HG03139 (cell line): ENCODE measurements at regions not wholly inside any gene's neighbourhood (a gene's known extent, or its start where the extent isn't known, plus 50 kb on each side); places are given as distances from the start of the nearest gene placed in this dataset.

Experiments used
- ATAC-seq: cut with Tn5 transposase; IDR thresholded peaks from one replicate; pipeline ENCODE4 v1.9.1; 2021; ENCODE audit not compliant: unreplicated experiment

DNA sequence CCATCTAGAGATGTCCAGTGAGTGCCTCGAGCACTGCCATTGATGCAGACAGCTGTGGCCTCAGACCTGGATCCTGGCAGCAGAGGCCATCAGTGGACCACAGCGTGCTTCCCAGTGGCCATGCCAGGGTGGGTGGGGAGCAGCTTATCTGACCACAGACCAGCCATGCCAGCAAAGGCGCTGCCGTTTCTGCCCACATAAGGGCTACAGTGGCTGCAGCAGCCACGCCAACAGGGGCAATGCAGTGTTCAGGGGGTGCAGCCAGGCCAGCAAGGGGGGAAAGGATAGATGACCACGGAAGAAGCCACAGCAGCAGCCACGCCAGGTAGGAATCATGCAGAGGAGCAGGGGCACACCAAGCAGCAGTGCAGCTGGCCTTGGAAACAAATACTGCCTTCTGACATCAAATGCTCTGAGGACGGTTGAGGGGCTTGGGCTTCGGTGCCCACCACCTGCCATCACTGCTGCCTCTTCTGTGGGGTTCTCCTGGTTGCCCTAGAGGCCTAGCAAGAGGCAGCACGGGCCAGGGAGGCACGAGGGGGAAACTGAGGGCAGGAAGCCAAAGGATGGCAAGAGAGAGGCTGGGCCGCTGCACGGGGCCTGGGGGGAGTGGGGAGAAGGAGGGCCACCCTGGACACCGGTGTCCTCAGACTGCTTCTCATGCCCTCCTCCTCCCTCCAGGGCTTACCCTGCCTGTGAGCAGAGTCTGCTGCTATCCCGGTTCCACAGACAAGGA is 94.7 kb upstream of the RUNX3 start:
- ATAC-seq, result no peak

DNA sequence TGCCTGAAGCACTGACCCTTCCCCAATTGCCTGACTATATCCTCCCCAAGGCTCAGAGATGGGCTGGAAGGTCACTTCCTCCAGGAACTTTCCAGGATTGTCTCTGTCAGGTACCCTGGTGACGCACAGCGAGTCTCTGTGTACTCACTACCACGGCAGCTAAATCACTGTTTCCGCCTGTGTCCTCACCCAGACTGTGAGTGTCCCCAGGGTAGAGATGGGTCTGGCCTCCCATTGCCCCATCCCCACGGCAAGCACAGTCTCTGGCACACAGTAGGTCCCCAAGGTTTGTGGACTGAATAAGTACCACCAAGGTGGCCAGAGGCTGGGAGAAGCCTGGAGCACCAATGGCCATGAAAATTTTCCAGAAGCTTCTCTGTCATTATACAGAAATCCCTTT is 93.8 kb upstream of the RUNX3 start:
- ATAC-seq, result no peak

DNA sequence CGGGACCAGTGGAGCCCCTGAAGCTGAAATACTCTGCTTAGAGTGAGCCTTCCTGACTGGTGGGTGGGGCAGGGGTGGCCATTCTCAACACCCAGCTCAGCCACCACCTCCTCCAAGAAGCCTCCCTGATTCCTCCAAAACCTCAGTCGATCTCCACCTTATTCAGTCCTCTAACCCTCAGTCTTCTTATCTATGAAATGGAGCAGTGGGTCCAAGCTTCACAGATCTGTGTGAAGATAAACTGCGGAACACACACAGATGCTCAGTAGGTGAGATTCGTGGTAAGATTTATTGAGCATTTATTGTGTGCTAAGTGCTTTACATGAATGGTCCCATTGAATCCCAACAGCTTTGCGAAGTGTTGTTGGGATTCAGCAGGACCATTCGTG is 93.1 kb upstream of the RUNX3 start:
- ATAC-seq, result no peak

DNA sequence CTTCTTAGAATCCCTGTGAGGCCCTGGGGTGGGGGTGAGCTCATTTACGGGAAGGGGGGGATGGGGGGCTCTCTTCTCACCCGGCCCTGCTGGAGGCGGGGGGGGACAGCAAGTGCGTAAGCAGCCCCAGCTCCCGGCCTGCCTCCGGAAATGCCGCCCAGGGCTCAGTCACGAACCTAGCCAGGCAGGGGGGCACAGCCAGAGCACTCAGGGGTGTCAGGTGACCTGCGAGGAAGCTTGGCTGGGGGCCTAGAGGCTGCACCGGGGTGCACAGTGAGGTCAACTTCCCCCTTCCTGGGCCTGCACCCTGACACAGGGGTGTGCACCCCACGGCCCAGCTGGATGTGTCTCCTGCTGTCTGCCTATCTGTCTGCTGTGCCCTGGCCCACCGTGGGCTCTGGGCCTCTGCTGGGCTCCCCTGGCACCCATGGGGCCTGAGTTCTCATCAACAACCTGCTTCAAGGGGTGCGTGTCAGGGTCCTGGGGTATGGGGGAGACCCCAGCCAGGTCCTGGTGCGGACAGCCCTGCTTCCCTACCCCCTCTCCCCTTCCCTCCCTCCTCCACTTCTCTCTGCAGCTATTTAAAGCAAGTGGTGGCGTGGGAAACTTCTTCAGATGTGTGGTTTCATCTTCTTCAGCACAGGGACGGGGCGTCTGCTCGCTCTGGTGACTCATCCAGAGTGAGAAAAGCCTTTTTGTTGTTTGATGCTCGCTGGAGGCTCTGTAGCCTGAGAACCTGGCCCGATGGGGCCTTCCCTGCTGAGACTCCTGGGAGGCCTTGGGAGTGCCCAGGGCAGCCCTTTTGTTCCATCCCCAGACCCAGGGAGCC is 92.5 kb upstream of the RUNX3 start:
- peak; percentile 64 for ATAC-seq

DNA sequence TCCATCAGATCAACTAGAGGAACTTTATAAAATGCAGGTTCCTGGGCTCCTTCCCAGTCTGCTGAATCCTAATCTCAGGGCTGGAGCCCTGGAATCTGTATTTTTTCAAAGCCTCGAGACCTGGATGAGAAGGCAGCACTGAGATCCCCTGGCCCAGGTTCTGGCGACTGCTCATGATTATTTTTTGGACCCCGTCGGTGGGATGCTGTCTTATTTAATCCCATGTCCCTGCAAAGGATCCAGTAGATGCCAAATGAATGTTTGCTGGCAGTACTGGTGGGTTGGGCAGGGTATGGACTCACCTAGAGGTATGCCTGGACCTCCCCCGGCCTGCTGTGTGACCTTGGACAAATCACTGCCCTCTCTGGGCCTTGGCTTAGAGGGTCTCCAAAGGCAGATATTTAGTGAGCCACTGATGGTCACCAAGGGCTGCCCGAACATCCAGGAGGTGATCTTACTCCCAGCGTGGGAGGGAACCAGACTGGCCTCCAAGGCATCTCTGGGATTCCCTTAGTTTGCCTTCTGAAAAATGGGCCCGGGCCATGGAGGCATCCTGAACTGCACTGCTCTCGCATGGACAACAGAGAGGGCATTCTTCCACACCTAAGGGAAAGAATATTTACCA is 91.6 kb upstream of the RUNX3 start:
- ATAC-seq, result no peak

DNA sequence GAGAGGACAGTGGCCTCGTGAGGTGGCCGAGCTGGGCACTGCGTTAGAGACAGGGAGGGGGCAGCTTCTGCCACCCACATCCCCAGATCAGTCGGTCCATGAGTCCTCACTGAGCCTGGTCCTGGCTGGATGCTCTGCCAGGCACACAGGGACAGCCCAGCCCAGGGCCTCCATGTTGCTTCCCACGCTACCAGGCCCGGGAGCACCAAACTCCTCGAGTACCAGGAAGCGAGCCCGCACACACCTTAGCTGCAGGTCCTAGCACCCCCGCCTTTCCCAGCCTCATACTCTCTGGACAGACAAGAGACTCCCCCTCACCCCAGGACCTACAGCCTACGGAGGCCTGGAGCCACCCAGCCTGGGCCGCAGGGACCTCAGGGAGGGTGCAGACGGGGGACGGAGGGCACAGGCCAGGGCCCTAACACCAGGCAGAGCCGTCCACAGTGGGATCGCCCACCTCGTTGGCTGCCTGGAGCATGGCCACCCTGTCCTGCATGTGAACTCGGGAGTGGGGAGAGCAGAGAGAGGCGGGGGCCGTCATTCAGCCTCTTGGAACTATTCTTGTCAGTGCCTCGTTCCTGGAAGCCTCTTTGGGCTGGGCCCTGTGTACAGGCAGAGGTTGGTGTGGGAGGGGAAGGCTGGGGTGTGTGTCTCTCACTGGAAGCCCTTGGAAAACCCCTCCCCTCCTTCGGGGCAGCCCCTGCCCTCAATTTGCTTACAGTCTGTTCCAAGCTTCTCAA is 90.9 kb upstream of the RUNX3 start:
- no peak for ATAC-seq

DNA sequence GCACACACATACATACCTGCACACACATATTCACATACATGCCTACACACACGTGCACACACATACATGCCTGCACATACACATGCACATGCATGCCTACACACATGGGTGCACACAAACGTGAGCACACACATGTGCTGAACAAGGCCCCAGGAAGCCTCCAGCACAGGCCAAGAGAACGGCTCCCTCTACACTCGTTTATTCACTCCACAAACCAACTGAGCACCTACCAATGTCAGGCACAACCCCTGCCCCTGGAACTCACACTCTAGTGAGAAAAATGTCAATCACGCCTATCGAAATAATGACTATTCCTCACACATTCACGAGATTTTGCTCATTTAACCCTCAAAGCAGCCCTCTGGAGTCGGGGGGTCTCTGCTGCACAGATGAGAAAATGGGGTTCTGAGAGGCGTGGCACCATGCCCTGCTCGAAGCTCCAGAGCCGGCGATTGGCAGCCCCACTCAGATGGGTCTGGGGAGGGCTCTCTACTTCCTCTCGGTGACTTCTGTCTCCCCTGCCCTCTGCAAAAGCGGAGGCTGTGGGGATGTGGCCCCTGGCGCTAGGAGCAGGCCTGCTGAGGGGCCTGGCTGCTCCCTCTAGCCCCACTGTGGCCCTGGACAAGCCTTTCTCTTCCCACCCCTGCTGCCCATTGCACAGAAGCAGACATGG is 90.2 kb upstream of the RUNX3 start:
- ATAC-seq, result no peak

DNA sequence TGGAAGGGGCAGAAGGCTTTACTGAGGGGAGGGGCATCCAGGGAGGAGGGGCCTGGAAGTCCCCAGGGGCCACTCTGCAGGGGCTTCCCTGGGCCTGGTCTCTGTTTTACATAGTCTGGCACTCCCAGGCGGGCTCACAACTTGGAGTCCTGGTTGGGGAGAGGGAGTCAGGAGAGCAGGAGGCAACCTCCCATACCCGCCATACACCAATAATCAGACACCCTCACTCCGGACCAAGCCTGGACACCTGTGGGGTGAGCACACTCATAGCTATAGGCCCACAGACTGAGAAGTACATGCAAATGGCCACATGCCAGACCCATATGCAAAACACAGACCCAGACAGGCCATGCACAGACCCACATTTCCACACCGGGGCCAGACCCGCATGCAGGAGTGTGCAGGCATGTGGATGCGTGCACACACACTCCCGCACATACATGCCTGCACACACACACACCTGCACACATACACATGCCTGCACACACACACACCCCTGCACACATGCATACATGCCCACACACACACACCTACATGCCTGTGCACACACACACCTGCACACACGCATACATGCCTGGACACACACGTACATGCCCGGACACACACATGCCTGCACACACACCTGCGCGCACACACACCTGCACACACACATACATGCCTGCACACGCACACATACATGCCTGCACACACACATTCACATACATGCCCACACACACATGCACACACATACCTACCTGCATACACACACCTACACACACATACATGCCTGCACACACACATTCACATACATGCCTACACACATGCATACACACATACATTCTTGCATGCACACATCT is 89.5 kb upstream of the RUNX3 start:
- peak; percentile 40 for ATAC-seq

DNA sequence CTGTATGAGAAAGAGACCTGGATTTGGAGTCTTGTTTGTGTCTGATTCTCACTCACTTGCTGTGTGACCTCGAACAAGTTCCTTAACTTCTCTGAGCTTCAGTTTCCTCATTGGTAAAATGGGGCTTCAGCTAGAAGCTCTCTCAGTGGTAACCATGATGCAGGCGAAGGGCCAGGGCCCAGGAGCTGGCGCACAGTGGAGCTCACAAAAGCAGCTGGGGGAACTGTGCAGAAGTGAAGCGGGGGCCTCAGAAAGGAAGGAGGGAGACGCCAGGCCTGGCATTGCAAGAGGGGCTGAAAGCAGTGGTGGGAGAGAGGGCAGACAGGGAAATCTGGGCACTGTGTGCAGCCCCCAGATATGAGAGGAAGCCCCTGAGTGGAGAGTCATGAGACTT is 88.9 kb upstream of the RUNX3 start:
- ATAC-seq, result no peak

DNA sequence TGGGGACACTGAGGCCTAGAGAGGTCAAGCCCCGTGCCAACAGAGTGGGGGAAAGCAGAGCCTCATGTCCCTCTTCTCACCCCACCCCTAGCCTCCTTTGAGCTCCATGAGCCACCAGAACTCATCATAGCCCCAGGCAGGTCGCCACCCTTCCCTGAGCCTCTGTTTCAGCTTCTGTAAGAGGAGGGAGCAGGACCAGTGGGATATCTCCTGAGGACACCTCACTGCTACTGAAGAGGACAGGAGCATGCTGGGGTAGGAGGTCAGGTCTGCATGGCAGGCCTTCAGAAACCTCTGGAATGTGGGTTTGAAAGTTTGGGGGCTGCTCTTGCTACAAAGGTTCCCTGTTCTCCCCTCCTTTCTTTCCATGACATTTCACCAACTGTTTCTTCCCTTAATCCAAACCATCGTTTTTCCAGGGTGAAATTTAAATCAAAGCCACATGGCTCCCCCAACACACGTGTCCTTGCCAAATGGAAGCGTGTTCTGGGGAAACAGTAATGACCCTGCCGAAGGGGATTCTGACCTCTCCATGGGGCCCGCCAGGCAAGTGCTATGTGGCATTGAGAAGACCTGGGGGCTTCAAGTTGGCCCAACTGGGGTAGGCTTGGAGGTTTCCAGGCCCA is 88.1 kb upstream of the RUNX3 start:
- ATAC-seq, result no peak

DNA sequence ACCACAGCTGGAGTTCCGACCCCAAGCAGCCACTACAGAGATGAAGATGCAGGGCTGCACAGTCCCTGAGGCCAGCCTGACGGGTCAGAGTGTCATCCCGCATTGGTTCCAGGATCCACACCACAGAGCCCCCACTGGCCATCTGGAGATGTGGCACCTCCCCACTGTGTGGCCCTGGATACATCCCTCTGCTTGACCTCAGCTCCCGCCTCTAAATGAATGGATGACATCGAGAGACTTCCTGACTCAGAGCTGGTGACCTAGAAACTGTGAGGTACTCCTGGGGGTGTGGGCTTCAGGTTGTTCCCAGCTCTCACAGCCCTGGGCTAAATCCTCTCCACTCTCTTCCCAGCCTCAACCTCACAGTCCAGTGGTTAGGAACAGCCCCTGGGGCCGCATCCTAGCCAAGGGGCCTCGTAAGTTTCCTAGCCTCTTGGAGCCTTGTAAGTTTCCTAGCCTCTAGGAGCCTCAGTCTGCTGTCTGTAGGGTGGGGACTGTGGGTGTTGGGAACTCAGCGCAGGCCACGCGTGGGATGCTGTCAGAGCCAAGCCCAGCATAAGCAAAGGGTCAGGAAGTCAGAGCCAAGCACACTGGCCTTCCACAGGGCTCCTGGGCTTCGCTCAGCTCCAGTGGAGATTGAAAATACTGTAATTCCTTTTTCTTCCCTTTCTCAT is 87.5 kb upstream of the RUNX3 start:
- ATAC-seq, result no peak

DNA sequence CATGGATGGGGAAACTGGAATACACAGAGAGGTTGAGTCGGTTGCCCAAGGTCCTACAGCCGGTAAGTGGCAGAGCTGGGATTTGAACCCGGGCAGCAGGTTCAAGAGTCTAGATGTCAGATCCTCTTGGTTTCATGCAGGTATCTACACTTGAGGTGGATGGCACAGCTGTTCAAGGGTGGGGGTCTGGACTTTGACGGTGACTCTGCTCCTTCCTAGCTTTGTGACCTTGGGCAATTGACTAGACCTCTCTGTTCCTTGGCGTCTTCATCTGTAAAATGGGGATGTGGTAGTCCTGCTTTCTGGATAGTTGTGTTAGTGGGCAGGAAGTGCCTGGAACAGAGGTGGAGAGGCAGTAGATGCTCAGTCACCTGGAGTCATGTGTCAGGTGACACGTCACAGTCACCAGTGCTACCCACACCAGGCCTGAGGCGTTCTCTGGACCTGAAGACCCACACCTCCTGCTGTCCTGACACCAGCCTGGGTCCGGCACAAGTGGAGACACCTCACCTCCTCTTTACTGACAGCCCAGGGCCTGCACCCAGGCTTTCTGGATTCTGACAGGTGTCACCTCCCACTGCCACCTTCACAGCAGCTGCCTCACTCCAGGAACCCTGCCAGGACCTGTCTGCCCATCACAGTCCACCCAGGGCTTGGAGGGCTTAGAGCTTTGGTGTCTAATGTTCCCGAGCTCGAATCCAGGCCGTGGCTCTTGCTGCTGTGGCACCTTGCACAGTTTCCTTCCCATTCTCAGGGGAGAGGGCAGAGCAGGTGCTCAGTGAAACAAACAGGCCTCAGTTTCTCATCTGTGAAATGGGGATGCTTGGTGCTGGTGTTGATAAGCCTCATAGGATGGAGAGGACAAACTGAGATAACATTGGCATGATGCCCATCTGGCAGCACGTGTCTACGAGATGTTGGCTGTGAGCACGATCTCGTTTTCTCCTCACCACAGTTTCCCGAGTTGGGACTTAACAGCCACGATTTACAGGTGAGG is 83.2 kb upstream of the RUNX3 start:
- ATAC-seq, result no peak

DNA sequence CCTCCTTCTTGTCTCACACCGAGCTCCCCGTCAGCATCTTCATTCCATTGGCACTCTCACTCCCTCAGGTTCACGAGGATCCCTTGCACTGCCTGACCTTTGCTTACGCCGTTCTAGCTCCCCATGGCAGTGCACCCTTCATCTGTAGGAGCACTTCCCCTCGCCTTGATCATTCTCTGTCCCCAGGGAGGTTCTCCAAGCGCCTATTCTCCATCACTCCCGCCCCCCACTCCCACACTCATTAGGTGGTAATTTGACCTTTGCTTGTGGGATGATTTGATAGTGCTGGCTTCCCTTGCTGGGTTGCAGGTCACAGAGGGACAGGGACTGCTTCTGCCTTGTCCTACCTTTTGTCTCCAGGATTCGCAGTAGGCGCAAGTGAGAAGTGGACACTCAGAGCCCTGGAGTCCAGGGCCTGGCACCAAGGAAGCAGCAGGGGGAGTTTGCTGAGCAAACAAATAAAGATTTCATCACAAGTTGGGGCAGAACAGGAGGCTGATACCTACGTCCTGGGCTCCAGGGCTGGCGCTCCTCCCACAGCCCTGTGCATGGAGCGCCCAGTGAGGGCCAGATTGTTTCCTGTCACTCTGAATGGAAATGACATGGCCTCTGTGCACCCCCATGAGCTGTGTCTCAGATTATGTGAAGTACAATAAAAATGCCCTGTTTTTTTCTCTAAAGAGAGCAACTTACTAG is 82.0 kb upstream of the RUNX3 start:
- ATAC-seq, result no peak

DNA sequence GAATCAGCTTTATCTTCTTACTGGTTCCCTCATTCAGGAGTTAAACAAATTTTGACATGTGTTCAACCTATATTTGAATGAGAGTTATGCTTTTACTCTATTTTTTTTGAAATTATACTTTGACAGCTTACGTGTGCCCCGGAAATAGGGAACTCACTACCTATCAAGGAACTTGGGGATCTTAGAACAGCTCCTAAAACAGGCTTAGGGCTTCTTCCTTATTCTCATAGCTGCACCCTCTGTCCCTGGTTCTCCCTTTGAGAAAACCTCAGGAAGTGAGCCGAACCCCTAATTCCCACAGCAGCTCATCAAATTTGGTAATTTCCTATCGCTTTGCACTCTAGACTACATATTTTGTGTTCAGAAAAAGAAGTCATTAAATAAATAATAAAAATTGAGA is 81.2 kb upstream of the RUNX3 start:
- no peak for ATAC-seq

DNA sequence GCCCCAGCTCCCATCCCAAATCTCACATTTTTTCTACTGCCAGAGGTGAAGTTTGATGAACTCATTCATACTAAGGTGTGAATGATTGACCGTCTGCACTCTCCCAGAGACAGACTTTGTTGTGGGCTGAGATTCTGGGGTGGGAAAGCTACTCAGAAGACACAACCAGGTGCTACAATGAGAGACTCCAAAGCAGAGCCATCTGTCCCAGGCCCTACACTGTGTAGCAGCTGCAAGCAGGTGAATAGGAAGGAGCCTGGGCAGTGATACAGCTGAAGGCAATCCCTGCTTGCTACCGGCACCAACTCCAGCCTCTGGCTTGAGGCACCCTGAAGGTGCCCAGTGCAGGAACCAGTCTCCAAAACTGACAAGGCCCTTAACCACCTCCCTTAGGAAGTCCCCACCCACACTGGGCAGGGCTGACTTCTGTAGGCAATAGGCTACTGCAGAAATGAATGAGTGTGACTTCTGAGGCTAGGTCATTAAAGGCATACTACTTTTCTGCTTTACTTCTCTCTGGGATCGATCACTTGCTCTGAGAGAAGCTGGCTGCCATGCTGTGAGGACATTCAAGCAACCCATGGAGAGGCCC is 79.7 kb upstream of the RUNX3 start:
- no peak for ATAC-seq

DNA sequence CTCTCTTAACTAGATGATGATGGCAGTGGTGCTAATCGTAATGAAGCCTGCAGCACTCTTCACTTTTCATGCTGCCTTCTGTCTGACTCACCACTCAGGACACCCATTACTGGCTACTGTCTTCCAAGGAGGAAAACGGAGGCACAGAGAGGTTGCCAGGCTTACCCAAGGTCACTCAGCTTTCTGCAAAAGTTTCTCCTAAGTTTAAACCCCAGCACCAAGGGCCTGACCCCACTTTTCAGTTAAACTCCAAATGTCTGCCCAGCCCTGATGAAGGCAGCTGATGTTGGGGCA is 78.1 kb upstream of the RUNX3 start:
- ATAC-seq, result no peak
